ENCODE measurements at regions not wholly inside any gene's neighbourhood (a gene's known extent, or its start where the extent isn't known, plus 50 kb on each side); places are given as distances from the start of the nearest gene placed in this dataset.
"Not testable (repeated sequence)": the region's sequence is repeated elsewhere in the genome, so short reads cannot be mapped to it uniquely, and the experiment has no call there.

DNA sequence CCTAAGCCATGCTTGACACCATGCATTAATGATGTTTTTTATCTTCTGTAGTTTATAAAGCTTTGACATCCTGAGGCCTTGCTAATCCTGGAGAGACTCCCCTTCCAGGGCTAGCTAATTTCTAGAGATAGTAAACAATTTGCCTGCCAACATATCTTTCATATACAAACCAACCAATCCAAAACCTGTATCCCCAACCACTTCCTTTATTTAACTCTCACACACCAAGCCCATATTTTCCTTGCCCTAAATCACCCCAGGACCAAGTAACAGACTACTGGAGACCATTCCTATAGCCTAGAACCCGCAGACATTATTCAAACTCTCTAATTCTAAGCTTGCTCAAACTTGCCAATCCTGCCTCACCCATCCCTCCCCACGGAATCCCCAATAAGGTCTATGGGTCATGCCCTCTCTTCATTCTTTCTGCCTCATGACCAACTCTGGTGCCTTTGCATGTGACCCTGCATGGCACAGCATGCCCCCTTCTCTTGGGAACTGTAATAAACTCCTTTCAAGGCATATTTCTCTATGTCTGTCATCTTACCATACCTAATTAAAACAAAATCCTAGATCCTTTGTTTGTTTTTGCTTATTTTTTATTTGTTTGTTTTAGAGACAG, 116.6 kb upstream of the CACUL1 start:
- no peak for DNase-seq

DNA sequence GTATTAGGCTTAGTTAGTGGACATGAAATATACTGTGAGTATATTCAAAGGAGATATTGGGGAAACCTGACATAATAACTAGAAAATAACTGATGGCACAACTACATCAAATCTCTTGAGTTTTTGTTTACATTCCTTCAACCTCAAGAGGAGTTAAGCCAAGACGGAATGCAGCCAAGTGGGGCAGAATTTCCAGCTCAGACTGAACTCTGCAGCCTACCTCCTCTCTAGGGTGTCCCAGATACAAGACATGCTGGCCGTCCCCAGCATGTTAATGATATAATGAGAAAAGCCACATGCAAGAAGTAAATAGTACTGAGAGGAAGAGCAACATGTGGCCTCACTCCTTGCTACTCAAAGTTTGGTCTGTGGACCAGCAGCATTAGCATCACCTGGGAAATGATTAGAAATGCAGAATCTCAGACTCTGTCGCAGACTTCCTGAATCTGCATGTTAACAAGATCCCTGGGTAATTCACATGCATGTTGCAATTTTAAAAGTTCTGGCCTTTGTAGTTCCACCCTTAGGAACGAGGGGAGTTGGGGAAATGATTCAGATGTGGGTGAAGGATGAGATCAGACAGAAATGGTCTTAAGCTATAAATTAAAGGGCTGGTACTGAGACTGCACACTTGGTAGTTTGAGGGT, 118.4 kb upstream of the CACUL1 start:
- peak; percentile 4 for DNase-seq

DNA sequence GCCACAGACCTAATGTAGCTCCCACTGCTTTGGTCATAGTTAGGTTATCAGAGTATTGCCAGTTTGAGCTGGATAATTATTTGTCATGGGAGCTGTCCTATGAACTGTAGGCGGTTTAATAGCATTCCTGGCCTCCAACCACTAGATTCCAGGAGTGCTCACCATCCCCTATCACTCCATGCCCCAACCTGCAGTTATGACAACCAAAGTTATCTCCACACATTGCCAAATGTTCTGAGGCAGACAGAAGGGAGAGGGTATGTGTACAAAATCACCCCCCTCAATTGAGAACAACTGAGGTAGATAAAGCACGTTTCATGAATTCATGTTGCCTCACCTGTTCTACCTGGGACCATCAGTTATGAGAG, 119.0 kb upstream of the CACUL1 start:
- DNase-seq = no peak

DNA sequence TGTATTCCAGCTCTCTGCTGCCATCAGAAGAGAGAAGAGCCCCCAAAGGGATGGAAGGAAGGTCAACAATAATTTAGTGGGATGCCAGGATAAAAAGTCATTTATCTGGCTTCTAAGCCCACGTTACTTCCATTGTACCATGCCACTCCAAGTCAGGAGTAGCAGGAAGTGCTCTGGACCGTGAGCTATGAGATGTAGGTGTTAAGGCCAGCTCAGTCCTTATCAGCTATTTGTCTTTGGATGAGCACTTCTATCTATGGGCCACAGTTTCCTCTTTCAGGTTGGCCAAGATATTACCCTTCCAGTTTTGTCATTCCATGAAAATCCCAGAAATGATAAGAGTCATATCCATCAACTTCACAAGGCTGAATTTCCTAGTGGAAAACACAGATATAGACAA, 119.4 kb upstream of the CACUL1 start:
- no peak for DNase-seq

DNA sequence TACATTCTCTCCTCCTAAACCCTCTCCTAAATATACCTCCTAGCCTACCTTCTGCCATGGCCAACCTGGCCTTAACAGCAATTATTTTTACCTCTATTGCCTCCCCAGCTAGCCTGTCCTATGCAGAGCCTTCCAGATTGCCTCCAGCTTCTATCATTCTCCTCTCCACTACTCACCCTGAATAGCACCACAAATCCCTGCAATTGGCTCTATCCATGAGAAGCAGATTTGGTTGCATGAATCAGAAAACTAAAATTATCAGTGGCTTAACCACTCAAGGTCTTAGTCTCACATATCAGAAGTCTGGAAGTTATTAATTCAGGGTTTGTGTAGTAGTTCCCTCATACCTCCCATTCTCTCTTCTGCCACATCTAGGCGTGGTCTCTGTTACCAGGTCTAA, 120.3 kb upstream of the CACUL1 start:
- no peak for DNase-seq

DNA sequence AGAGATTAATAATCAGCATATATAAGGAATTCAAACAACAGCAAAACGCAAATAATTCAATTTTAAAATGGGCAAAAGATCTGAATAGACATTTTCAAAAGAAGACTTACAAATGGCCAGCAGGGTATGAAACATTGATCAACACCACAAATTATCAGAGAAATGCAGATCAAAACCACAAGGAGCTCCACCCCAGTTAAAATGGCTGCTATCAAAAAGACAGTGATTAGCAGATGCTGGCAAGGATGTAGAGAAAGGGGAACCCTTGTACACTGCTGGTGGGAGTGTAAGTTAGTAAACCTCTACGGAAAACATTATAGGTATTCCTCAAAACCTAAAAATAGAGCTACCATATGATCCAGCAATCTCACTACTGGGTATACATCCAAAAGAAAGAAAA, 128.0 kb upstream of the CACUL1 start:
- no peak for DNase-seq

DNA sequence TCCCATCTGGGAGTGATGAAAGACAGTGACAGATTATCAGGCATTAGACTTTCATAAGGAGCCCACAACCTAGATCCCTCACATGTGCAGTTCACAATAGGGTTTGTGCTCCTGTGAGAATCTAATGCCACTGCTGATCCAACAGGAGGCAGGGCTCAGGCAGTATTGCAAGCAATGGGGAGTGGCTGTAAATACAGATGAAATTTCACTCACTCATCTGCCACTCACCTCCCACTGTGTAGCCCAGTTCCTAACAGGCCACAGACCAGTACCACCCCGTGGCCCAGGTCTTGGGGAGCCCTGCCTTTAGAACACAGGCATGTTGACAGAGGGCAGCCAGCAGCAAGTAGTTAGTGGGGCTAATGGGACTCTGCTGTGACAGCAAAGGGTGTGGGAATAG, 137.3 kb upstream of the NANOS1 start:
- no peak for DNase-seq

DNA sequence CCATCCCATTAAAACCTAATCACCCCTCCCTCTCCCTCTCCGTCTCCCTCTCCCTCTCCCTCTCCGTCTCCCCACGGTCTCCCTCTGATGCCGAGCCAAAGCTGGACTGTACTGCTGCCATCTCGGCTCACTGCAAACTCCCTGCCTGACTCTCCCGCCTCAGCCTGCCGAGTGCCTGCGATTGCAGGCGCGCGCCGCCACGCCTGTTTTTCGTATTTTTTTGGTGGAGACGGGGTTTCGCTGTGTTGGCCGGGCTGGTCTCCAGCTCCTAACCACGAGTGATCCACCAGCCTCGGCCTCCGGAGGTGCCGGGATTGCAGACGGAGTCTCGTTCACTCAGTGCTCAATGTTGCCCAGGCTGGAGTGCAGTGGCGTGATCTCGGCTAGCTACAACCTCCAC, 134.6 kb upstream of the NANOS1 start:
- DNase-seq = not testable (repeated sequence)

DNA sequence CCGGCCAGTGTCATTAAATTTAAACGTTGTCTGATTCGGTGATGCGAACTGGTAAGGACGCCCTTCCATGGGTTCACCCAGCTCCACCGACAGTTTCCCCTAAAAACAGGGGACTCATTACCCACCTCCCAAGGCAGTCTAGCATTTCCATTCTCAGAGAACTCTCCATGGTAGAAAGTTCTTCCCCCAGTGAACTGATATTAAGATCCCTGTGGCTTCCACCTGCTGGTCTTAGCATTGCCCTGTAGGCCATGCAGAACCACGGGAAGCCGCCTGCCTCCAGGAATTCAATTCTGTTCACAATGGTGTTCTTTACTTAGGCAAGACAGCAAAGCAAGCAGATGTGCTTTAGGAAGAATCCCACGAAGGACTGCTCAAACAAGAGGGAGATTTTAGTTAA, 128.9 kb upstream of the NANOS1 start:
- no peak for DNase-seq

DNA sequence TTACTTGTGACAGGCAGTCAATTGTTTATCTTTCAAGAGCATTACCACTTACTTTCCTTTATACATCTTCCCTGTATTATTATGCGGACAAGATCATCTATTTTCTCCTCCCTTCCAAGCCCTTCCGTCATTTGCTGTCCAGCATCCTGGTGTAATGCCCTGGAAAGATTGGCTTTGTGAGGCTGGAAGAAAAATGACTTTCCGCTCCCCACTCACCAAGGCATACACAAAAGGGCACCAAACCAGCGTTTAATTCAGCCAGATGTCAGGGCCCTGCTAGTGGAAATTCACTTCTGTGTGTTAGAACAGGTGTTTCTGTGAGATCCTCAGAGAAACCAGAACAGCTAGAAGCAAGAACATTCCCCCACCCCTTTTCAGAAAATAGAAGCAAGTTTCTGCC, 128.1 kb upstream of the NANOS1 start:
- DNase-seq = no peak

DNA sequence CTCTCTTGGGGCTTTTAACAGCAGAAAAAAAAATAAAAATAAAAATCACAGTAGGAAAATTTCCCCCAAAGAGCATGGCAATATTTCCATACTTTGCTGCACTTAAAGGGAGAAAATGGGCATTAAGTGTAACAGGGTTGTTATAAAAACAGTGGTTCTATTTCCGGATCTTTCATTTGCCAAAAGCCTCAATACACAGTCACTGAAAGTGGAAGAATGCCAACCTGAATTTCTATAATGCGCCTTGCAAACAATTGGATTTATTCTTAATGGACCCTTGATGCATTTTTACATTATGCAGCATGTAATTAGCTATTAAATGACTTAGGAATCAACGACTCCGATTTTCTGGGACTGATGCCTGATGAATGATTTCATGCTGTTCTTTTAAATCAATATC, 127.6 kb upstream of the NANOS1 start:
- DNase-seq = no peak

DNA sequence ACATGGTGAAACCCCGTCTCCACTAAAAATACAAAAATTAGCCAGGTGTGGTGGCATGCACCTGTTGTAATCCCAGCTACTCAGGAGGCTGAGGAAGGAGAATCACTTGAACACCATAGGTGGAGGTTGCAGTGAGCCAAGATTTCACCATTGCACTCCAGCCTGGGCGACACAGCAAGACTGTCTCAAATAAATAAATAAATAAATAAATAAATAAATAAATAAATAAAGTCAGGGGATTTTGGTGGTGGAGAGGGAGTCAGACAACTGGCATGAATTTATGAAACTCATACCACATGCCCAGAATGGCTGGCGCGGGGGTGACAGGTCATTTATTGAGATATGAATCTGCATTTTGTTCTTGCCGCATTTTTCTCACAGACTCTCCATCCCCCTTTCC, 126.9 kb upstream of the NANOS1 start:
- not testable (repeated sequence) for DNase-seq

DNA sequence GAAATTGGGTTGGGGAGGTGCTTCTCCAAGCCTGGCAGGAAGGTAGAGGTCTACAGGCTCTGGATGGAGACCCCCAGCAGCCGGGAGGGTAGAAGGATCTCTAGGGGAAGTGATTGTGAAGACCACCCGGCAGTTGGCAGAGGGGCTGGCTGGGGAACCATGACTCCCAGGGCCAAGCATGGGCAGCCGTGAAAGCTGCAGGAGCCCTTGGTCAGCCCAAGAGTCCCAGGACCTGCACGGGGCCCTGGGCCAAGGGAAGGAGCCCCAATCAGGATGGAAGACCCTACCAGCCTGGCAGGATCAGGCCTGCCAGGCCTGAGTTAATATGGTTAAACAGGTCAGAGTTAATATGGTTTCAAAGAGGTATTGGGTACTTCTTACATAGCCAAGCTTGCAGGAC, 126.3 kb upstream of the NANOS1 start:
- no peak for DNase-seq

DNA sequence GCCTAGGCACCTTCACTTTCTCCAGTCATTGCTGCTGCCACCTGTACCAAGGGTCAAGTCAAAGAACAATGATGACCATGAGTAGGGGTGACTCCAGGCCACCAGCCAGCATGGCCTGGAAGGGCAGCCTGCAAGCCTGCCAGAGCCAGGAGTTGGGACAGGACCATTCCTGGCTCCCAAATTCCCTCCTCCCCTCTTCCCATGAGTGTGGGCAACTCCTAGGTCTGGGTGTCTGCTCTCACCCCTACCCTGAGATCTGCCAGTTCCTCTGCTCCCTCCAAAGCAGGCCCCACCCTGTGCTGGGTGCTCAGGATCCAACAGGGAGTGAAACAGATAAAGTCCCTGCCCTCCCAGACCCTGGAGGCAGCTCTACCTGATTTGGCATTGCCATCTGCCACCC, 125.8 kb upstream of the NANOS1 start:
- DNase-seq = no peak

DNA sequence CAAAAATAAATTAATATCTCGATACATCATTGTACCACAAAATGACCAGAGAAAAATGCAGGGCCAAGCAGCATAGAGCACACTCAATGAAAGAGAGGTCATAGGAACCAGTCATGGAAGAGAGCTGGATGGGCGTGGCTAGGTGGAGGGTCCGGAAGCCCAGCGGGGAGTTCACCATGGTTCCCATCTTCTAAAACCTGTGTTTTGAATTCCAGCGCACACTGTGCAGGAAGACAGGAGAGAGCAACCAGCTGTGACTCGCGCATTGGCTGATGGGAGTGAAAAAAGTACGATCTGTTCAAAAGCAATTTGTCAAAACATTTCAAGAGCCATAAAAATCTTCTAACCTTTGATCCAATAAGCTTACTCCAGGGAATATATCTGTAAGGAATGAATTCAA, 125.2 kb upstream of the NANOS1 start:
- DNase-seq = no peak

DNA sequence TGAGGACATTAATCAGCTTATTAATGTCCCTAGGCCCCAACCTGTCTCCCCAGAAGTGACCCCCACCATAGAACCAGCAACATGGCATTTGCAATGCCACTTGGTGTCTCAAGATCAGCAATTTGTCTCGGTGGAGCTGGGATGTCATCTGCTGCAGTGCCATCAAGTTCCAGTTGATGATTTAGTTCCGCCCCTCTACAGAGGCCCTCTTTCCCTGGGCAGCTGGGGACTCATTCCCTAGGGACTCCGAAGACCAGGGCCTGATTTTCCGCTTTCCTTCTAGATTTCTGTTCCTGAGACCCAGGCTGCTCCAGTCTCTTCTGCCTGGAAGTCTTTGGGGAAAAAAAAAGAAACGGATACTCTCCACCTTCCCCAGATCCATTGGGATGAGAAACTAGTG, 122.5 kb upstream of the NANOS1 start:
- DNase-seq = no peak

DNA sequence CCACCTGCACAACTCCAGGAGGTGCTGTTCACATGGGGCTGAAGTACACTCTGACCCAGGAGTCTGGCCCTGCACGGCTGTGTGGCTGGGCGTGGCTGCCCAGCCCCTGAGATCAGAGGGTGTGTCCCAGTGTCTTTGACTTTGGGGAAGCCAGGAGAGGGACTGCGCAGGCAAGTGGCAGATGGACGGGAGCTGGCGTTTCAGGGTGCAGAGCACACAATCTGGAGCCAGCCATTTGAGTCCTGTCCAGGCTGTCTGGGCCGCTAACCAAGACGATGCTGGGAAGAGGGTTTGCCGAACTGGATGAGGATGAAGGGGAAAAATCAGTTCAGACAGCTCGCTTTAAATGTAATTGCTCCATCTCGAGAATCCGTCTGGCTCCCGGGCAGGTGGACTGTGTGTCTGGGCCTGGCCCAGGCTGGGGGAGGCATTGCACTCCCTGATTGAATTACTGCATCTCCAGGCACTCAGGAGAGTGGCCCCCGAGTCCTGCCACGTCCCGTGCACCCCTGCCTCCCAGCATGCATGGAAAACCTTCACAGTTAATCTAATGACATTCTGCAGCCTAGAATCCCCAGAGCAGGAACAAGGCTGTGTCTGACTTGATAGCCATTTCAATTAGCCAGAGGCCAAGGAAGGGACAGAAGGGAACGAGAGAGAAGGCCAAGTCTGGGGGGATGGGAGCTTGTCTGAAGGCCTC, 120.8 kb upstream of the NANOS1 start:
- no peak for DNase-seq

DNA sequence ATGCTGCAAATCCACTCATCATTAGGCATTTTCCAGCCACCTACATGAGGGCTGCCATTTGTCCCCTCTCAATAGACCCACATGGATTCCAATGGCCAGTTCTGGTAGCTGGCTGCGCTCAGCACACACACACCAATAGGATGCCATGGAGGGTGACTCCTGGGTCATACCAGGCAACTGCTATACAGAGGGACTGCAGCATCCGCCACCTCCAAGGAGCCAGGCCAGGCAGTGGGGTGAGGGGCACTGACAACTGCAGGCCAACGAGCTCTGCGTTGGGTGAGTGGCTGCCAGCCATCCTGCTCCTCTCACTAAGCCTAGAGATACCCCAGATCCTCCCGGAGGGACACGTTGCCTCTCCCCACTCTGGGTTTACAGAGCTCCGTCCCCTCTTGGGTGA, 118.8 kb upstream of the NANOS1 start:
- no peak for DNase-seq

DNA sequence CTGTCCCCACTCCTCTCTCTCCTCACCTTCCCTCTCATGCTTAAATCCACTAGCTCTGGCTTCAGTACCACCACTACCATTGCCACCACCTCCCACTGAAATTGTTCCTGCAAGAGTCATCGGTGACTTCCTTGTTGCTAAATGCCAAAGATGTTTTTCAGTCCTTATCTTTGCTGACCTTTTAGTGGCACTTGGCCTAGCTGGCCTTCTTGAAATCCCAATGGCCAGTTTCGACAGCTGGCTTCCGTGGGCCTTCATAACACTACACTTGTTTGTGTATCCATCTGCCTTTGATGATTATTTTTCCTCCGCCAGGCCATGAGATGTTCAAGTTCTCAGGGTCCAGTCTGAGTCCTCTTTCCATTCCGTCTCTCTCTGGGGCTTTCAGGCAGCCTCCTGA, 118.2 kb upstream of the NANOS1 start:
- peak; percentile 57 for DNase-seq

DNA sequence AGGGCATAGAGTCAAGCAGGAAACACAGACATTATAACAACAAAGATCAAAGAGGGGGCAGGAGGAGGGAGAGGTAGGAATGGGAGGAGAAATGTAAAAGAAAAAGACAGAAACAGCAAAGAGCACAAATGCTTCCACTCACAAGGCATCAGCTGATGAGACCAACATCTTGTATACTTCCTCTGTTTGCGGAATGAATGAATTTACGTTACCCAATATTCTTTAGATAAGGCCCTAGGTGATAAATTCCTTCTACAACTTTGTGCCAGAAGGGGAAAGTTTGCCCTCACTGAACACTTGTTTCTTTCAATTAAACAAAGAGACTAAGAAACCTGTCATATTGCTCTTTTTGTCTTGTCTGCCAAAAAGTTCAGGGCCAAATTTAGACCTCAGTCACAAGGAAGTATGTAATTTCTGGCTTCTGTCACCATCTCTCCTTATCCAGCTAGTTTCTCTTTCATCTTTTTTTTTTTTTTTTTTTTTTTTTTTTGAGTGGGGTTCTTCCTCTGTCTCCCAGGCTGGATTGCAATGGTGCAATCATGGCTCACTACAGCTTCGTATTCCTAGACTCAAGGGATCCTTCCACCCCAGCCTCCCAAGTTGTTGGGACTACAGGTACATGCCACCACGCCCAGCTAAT, 116.4 kb upstream of the NANOS1 start:
- DNase-seq = no peak

DNA sequence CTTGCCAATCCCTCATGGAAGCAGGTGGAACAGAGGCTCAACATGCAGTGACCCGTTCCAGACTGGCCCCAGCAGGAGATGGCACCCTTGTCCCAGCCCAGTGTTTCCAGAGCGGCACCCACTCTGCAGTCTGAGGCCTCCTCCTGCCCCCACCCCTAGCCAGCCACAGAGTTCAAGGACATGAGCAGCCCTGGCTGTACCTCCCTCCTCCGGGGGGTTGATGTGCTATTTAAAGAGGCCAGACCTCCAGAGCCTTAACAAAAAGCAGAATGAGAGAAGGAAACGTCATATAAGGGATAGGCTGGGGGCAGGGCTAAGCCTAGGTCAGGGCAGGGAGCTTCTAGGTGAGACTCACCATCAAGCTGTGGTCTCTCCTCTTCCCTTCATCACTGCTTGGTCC, 115.7 kb upstream of the NANOS1 start:
- no peak for DNase-seq

DNA sequence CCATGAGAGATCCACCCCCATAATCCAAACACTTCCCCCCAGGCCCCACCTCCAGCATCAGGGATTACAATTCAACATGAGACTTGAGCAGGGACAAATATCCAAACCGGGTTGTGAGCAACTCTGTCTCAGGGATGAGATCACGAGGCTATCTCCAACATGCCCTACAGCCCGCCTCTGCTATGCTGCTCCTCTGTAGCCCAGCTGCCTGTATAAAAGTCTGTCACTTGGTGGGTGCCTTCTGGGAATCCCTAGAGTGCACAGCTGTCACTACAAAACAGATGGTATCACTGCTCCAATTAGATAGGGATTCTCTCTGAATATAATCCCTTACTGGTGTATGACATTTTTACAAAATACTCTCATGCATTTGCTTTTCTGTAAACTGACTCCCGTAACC, 114.9 kb upstream of the NANOS1 start:
- DNase-seq = no peak

DNA sequence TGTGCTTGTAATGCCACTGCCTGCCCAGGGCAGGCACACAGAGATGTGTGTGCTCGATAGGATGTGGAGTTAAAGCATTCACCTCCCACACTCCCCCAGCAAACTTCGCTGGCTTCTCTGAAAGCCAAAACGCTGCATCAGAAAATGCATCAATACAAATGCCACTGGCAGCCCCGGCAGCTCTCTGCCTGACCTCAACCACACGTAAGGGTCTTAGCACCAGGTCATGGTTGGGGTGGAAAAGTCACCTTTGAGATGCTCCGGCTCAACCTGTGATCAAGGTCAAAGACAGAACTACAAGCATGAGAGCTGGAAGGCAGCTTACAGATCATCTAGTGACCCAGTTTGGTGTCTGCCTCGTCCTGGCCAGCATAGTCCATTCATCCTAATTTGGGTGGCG, 114.4 kb upstream of the NANOS1 start:
- no peak for DNase-seq

DNA sequence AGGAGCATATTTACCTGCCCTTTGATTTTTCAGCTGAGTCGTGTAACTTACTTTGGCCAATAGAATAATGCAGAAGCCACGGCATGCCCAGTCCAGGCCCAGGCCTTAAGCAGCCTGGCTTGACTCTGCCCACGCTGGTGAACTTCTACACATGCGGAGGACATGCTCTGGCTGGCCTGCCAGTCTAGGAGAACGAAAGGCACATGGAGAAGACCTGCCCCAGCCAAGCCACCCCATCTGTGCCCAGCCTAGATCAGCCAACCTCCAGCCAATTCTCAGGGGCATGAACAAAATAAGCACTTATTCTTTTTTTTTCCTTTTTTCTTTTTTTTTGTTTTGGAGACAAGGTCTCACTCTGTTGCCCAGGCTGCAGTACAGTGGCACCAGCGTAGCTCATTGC, 112.7 kb upstream of the NANOS1 start:
- no peak for DNase-seq

Data from fibroblast of skin of back (primary cell).